ENCODE measurements at regions not wholly inside any gene's neighbourhood (a gene's known extent, or its start where the extent isn't known, plus 50 kb on each side); places are given as distances from the start of the nearest gene placed in this dataset.

DNA sequence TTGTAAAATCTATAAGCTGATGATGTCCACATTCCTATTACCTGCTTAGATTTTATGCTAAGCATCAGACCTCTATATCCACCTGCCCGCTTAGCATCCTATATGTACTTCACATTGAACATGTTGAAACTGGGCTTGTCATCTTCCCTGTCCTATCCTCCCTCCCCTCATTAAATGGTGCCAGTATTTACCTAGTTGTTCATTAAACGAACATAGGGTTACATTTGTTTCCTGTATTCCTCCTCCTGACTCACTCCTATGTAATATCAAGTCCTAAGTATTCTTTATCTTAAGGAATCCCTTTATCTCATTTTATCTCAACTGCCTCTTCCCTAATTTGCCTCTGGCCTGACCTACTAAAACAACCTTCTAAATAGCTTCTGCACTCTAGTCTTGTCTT lies 177.8 kb upstream of the MEF2C start:
- Histone ChIP-seq H3K27me3 (ENCODE audit: control insufficient read depth, insufficient read depth, low read length) (no peaks in the 10 kb centered on the region), H3K9me3 (ENCODE audit: control insufficient read depth, insufficient read depth, low read depth, low read length) (no peaks in the 10 kb centered on the region), H3K4me3 (ENCODE audit: low read depth in 2 of 2, low read length in 2 of 2) (no peak overlapping the region), H3K27ac (ENCODE audit: low read length) (no peak overlapping the region), H3K4me1 (ENCODE audit: control insufficient read depth, insufficient read depth, low read length) (no peaks in the 10 kb centered on the region), H3K36me3 (ENCODE audit: control insufficient read depth, insufficient read depth, low read length) (no peaks in the 10 kb centered on the region)
- DNase-seq (ENCODE audit: low read depth, low spot score) (no peak), ATAC-seq (no peak)
- in situ Hi-C loops (cut with HindIII; ENCODE audit: low pct_unique_long_range_greater_than_20kb, low sequenced_read_pairs) = no loop called here
- ChIA-PET POLR2A (no interaction called here), CTCF (no interaction called here)
- intact Hi-C loops (cut with micrococcal nuclease; ENCODE audit: unreplicated experiment) = no loop called here
- no TSS peak for BruUV-seq (replicated peaks)
- TF ChIP-seq TCF7L2 (IDR thresholded peaks at IDR 0.05; ENCODE audit: low read depth, low read length) = no peak
- TF ChIP-seq, protein P1, sequence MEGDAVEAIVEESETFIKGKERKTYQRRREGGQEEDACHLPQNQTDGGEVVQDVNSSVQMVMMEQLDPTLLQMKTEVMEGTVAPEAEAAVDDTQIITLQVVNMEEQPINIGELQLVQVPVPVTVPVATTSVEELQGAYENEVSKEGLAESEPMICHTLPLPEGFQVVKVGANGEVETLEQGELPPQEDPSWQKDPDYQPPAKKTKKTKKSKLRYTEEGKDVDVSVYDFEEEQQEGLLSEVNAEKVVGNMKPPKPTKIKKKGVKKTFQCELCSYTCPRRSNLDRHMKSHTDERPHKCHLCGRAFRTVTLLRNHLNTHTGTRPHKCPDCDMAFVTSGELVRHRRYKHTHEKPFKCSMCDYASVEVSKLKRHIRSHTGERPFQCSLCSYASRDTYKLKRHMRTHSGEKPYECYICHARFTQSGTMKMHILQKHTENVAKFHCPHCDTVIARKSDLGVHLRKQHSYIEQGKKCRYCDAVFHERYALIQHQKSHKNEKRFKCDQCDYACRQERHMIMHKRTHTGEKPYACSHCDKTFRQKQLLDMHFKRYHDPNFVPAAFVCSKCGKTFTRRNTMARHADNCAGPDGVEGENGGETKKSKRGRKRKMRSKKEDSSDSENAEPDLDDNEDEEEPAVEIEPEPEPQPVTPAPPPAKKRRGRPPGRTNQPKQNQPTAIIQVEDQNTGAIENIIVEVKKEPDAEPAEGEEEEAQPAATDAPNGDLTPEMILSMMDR (IDR thresholded peaks at IDR 0.05) = no peak
- TF ChIP-seq SIN3A (IDR thresholded peaks at IDR 0.05; ENCODE audit: borderline replicate concordance, insufficient read depth, low read depth, low read length) = no peak
- no peak for TF ChIP-seq POLR2AphosphoS5 (IDR thresholded peaks at IDR 0.05; ENCODE audit: low read depth, low read length)
- TF ChIP-seq, protein P2, sequence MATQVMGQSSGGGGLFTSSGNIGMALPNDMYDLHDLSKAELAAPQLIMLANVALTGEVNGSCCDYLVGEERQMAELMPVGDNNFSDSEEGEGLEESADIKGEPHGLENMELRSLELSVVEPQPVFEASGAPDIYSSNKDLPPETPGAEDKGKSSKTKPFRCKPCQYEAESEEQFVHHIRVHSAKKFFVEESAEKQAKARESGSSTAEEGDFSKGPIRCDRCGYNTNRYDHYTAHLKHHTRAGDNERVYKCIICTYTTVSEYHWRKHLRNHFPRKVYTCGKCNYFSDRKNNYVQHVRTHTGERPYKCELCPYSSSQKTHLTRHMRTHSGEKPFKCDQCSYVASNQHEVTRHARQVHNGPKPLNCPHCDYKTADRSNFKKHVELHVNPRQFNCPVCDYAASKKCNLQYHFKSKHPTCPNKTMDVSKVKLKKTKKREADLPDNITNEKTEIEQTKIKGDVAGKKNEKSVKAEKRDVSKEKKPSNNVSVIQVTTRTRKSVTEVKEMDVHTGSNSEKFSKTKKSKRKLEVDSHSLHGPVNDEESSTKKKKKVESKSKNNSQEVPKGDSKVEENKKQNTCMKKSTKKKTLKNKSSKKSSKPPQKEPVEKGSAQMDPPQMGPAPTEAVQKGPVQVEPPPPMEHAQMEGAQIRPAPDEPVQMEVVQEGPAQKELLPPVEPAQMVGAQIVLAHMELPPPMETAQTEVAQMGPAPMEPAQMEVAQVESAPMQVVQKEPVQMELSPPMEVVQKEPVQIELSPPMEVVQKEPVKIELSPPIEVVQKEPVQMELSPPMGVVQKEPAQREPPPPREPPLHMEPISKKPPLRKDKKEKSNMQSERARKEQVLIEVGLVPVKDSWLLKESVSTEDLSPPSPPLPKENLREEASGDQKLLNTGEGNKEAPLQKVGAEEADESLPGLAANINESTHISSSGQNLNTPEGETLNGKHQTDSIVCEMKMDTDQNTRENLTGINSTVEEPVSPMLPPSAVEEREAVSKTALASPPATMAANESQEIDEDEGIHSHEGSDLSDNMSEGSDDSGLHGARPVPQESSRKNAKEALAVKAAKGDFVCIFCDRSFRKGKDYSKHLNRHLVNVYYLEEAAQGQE (IDR thresholded peaks at IDR 0.05; ENCODE audit: insufficient read depth in 1 of 2, low read depth in 2 of 2, low read length in 1 of 2) = no peak

DNA sequence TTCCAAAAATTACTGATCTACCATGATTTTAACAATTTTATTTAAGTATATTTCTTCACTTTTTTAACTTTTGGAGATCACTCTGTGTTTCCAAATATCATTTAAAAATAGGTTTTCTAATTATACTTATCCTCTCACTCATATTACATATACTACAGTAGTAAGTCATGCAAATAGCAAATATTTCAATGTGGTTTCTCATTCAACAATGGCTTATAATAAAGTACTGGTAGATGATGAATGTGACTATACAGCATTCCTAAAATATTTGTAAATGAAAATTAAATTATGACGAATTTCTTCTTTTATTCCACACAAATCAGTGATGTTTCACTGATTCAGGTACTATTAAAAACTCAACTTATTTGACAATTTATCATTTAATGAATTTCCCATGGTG lies 176.3 kb upstream of the MEF2C start:
- no peaks in the 10 kb centered on the region for H3K4me1 ChIP-seq (ENCODE audit: control insufficient read depth, insufficient read depth, low read length)
- ChIA-PET POLR2A (no interaction called here), CTCF (no interaction called here)

More for the DNA sequence above, 176.3 kb upstream of the MEF2C start:
- no peaks in the 10 kb centered on the region for H3K36me3 ChIP-seq (ENCODE audit: control insufficient read depth, insufficient read depth, low read length)
- ATAC-seq (no peak), DNase-seq (ENCODE audit: low read depth, low spot score) (no peak)
- H3K27ac ChIP-seq (ENCODE audit: low read length) = no peak overlapping the region
- intact Hi-C loops (cut with micrococcal nuclease; ENCODE audit: unreplicated experiment) = no loop called here
- H3K27me3 ChIP-seq (ENCODE audit: control insufficient read depth, insufficient read depth, low read length) = no peaks in the 10 kb centered on the region
- no TSS peak for BruUV-seq (replicated peaks)
- no peak for TF ChIP-seq POLR2AphosphoS5 (IDR thresholded peaks at IDR 0.05; ENCODE audit: low read depth, low read length)
- TF ChIP-seq, protein P1 (IDR thresholded peaks at IDR 0.05) = no peak
- TF ChIP-seq, protein P2 (IDR thresholded peaks at IDR 0.05; ENCODE audit: insufficient read depth in 1 of 2, low read depth in 2 of 2, low read length in 1 of 2) = no peak
- TF ChIP-seq SIN3A (IDR thresholded peaks at IDR 0.05; ENCODE audit: borderline replicate concordance, insufficient read depth, low read depth, low read length) = no peak
- TF ChIP-seq TCF7L2 (IDR thresholded peaks at IDR 0.05; ENCODE audit: low read depth, low read length) = no peak
- H3K9me3 ChIP-seq (ENCODE audit: control insufficient read depth, insufficient read depth, low read depth, low read length) = no peaks in the 10 kb centered on the region
- in situ Hi-C loops (cut with HindIII; ENCODE audit: low pct_unique_long_range_greater_than_20kb, low sequenced_read_pairs) = no loop called here
- H3K4me3 ChIP-seq (ENCODE audit: low read depth in 2 of 2, low read length in 2 of 2) = no peak overlapping the region
